Transverse colon (tissue), 4 donors: ENCODE measurements at regions not wholly inside any gene's neighbourhood (a gene's known extent, or its start where the extent isn't known, plus 50 kb on each side); places are given as distances from the start of the nearest gene placed in this dataset.

ENCODE experiments used
- POLR2AphosphoS5 ChIP-seq, 3 donors: sonication (generic); formaldehyde crosslinking; IDR thresholded peaks; one replicate each; pipeline ENCODE4 v1.6.1; 2016; ENCODE audit warnings: antibody characterized with exemption in 3 of 3
- TF ChIP-seq, protein P1 (sequence below), 5 experiments: fragments of 200-600 bp in 3 of 5; fragments of 450-650 bp in 2 of 5; sonication (generic) in 3 of 5; IDR thresholded peaks; 1 replicate in 2 of 5; 2 replicates in 3 of 5; pipeline ENCODE4 v1.5.1; 2016 to 2017; ENCODE audit warnings: antibody characterized with exemption in 5 of 5, inconsistent platforms in 3 of 5, mild to moderate bottlenecking in 2 of 5, moderate library complexity in 1 of 5

DNA sequence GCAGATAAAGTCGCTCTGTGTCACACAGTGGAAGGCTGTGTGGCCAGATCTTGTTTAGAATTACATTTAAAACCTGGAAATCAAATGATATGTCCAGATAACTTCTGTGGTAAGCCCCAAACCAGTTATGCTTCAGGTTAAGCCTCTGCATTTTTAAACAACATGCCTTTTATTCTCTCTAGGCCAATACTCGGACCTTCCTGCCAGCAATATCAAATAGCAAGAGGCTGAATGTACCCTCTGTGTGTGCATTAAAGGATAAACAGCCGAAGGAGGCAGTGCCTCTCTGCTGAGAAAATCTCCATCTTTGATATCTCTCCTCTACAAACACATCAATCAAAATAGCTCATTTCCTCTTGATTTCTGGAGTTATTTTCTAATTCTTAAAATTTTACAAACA is 67.1 kb upstream of the TMEM260 start:
- TF ChIP-seq, protein P1, sequence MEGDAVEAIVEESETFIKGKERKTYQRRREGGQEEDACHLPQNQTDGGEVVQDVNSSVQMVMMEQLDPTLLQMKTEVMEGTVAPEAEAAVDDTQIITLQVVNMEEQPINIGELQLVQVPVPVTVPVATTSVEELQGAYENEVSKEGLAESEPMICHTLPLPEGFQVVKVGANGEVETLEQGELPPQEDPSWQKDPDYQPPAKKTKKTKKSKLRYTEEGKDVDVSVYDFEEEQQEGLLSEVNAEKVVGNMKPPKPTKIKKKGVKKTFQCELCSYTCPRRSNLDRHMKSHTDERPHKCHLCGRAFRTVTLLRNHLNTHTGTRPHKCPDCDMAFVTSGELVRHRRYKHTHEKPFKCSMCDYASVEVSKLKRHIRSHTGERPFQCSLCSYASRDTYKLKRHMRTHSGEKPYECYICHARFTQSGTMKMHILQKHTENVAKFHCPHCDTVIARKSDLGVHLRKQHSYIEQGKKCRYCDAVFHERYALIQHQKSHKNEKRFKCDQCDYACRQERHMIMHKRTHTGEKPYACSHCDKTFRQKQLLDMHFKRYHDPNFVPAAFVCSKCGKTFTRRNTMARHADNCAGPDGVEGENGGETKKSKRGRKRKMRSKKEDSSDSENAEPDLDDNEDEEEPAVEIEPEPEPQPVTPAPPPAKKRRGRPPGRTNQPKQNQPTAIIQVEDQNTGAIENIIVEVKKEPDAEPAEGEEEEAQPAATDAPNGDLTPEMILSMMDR (IDR thresholded peaks at IDR 0.05) = no peak
- TF ChIP-seq POLR2AphosphoS5 (IDR thresholded peaks at IDR 0.05) = no peak
